Neural cell (in vitro differentiated cells): ENCODE measurements at regions not wholly inside any gene's neighbourhood (a gene's known extent, or its start where the extent isn't known, plus 50 kb on each side); places are given as distances from the start of the nearest gene placed in this dataset.

Experiments used
- POLR2AphosphoS5 ChIP-seq: IDR thresholded peaks from 2 replicates; pipeline ENCODE4 v1.6.1; 2012
- TF ChIP-seq, protein P1 (sequence below): fragments of 450-650 bp; IDR thresholded peaks from 2 replicates; pipeline ENCODE4 v1.5.1; 2014; ENCODE audit warnings: antibody characterized with exemption, mild to moderate bottlenecking, moderate library complexity; ENCODE audit not compliant: poor library complexity, severe bottlenecking

DNA sequence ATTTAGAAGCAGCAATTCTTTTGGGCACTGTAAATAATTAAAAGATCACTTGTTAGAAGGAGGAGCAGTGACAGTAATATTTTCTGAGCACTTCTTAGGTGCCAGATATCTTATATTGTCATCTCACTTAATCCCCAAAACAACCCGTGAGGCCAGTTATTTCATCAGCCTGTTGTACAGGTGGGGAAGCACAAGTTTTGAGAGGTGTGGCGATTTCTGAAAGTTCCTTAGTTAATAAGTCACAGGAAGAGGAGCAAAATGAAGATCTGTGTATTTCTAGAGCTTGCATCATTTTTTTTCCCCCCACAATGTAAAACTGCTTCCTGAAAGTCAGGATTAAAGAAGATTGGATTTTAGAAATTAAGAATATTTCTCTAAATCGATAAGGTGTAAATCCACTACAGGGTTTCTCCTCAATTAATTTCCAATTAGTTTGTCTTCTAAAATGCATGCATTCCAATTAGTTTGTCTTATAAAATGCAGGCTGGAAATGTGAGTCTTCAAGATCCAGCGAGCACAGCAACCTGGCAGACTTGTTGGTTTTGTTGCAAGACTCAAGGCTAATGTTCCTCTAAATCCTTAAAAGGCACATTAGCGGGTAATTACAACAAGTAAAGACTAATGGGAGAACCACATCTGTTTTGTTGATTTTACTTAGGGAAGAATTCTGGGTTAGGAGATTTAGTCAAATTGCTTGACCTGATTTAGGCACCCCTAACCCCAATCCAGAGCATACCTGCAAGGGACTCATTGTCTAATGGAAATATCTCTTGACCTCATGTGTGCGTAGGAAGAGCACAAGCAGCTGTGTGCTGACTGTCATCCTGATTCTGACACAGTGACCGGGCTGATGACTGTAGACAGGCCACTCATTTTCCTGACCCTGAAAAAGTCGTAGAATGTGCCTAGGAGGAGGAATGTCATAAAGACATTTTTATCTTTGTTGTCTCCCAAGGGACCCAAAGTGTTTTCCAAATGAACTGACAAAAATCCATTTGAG is 272.0 kb downstream of the BAMBI start:
- TF ChIP-seq, protein P1, sequence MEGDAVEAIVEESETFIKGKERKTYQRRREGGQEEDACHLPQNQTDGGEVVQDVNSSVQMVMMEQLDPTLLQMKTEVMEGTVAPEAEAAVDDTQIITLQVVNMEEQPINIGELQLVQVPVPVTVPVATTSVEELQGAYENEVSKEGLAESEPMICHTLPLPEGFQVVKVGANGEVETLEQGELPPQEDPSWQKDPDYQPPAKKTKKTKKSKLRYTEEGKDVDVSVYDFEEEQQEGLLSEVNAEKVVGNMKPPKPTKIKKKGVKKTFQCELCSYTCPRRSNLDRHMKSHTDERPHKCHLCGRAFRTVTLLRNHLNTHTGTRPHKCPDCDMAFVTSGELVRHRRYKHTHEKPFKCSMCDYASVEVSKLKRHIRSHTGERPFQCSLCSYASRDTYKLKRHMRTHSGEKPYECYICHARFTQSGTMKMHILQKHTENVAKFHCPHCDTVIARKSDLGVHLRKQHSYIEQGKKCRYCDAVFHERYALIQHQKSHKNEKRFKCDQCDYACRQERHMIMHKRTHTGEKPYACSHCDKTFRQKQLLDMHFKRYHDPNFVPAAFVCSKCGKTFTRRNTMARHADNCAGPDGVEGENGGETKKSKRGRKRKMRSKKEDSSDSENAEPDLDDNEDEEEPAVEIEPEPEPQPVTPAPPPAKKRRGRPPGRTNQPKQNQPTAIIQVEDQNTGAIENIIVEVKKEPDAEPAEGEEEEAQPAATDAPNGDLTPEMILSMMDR, result no peak
- no peak for TF ChIP-seq POLR2AphosphoS5
